ENCODE measurements at regions not wholly inside any gene's neighbourhood (a gene's known extent, or its start where the extent isn't known, plus 50 kb on each side); places are given as distances from the start of the nearest gene placed in this dataset.

DNA sequence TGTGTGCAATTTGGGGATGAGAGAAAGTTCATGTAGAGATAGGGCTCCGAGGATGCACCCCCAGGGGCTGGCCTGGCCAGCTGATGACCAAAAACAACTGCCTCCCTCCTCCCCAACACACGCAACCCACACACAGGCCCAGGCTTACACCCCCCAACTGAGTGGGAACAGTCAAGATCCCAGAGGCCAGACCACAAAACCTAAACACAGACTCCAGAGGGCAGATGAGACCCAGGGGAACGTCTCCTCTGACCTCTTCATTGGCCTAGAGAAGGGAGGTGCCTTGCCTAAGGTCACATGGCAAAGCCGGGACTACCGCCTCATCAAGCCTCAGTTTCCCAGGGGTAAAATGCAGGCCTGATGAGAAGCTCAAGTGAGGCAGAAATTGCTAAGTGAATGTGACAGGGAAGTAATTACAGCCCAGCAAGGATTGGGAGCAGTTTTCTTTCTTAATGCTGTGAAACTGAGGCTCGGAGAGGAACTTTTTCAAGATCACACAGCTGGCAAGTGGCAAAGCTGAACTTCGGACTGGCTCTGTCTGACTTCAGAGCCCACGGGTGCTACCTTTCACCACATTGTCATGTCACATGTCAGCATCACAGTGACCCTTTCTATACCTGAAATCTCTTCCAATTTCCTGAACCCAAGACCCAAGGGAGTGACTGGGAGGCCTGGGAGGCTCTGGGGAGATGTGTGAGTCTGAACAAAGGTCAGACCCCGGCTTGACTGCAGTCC lies 69.9 kb upstream of the WNT11 start:
- no peak for DNase-seq

- DNase-seq = no peak
Measured at GRCh38 chr11:76275446-76275845, 69.1 kb upstream of the WNT11 start.

GRCh38 chr11:76271068-76271467 lies 64.8 kb upstream of the WNT11 start:
- DNase-seq = no peak

DNA sequence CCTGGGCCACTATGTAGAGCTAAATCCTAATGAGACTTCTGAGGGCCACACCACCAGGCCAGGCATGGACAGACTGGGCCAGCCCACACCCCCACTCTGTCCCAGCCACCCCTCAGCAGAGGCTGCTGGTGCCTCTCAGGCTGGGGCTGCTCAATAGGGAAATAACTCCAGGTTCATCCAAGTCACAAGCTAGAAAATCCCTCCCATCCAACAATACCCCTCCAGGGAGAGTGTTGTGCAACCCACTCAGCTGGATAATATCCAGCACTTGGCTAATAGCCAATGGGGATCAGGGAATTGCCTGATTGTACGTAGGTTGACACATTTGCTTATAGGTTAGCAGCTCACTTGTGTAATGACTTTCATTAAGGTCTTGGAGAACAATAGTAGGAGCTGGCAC lies 64.1 kb upstream of the WNT11 start:
- no peak for DNase-seq

GRCh38 chr11:76269661-76270261 lies 63.5 kb upstream of the WNT11 start:
- DNase-seq = no peak

- DNase-seq = no peak
Measured at GRCh38 chr11:76269247-76269646, 62.9 kb upstream of the WNT11 start.

- DNase-seq = no peak
Measured at GRCh38 chr11:76268498-76268897, 62.2 kb upstream of the WNT11 start.

DNA sequence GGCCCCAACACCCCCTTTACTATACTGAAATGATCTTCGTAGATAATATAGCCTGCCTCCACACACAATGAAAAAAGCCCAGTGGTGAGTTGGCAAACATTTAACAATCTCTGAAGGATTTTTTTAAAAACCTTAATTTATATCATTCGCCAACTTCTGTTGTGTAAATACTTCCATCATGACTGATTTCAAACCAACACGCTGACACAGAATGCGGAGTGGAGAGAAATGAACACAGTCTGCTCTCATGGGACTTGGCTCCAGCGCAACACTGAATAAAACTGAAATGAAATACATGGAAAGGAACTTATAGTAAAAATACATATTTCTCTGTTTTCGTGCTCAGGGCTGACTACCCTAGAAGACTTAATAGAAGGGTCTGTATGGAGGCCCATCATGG lies 61.3 kb upstream of the WNT11 start:
- no peak for DNase-seq

DNA sequence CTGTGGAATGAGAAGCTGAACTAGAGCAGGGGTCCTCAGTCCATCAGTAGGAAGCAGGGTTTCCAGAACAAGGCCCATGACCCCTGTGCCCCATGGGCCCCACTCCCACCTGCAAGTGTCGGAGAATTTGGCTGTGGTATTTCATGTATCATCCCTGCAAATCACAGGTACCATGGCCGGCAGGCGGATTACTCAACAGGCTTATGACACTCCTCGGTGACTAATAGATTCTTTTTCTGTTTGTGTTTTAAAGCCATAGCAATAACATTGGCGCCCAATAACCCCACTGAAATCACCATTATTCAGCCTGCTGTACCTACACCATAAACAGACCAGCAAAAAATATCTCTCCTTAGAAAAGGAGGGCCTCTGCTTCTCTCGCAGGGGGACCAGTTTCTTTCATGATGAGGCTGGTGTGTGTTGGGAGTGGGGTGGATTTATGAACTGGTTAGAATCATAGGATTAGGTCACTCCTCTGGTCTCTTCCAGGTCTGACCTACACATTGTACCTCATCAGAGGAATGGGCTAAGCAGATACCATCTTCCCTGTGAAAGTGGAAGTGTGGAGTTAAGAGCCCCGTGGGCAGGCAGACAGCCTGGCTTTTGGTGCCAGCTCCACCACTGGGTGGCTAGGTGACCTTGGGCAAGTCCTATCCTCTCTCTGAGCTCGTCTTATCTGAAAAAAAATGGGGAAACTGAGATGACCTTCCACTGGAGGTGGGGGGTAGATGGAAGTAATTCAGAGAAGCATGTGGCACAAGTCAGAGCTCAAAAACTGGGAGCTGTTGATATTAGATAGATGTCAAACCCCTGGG lies 60.2 kb upstream of the WNT11 start:
- no peak for DNase-seq

DNA sequence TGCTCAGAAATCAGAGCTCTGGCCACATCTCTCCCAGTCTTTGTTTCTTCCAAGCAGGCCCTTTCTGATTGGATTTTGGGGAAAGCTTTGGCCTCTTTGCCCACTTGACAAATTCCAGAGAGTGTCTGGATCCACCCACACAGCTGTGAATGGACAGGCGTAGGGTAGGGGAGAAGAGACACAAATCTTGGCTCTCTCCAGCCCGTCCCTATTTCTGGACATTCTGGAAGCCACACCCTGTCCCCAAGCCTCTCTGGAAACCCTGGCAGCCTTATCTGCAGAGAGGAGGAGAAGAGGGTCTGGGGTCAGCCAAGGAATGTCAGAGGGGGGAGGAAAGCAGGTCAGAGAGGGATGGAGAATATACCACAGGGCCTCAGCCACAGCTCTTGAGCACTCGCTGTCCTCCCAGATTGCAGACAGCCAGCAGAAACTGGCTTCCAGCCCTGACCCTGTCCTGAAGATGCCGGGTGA lies 59.5 kb upstream of the WNT11 start:
- no peak for DNase-seq

DNA sequence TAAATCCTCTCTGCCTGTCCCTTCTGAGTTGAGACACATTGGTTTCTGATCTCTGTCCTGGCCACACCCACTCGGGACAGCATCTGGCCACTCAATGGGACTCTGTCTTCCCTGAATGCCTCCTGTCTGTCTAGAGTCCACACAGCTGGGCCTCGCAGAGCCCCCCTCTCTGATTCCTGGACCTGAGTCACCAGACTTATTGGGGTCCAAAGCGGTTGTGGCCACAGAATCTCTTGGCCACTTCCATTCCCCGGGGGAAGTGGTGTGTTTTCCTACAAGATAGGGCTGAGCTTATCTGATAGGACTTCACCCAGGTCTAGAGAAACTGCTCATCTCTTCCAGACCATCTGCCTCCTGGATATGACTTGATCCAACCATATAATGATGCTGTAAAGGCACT lies 57.4 kb upstream of the WNT11 start:
- DNase-seq = no peak

DNA sequence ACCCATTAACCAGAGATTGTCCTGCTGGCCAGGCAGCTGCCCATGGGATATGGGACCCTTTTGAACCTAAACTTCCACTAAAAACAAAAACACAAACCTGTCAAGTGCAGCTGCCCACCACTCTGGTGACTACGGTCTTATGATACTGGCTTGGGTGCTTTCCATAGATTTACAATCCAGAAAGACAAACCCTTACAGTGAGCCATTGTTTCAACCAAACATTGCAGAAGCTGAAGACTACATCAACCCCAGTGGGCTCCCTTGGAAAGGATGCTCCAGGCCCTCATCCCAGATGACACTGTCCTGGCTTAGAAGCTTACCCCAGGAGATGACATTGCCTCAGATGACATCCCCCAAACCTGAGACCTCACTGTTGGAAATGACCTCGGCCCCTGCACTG lies 56.9 kb upstream of the WNT11 start:
- no peak for DNase-seq

DNA sequence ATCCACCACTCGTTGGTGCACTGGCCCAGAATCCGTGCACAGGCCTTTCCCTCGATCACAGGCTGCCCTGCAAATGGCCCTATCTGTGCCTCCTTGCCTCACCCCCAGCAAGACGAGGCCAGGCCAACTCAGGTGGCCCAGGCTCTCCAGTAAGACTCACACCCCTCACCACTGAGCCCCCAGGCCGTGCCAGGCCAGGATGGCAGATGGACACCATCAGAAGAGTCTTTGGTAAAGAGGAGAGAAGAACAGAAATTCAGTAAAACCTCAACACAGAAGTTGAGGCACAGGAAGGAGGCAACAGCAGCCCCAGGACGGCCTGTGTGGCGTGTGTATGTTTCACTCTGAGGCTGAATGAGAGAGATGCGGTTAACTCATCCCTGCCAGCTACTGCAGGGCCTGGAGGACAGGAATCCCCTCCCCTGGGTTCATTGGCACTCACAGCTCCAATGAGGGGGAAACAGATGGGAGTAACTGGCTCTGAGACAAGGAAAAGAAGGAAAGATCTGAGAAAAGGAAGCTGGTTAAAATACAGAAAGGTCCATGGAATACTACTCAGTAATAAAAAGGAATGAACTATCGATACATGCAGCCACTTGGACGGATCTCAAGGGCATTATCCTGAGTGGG lies 54.1 kb upstream of the WNT11 start:
- no peak for DNase-seq

DNA sequence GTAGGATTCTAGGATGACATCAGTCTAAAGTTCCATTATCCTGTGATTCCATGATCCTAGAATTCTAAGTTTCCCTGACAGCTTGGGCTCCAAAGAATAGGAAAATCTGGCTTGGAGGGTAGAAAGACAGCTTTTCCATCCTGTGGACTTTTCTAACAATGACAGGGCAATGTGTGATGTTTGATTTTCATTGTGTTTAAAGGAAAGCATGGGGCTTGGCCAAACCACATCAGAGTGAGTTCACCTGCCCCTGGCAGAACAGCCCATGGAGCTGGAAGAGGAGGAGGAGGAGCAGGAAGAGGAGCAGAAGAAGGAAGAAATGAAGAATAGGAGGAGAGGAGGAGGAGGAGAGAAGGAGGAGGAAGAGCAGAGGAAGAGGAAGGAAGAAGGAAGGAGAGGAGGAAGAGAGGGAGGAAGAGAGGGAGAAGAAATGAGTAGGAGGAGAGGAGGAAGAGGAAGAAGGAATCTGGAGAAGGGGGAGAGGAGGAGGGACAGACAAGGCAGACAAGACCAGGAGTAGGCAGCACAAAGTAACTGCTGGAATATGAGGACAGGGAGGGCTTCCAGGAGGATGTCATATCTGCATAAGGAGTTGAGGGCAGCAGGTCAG lies 53.1 kb upstream of the WNT11 start:
- no peak for DNase-seq

- DNase-seq = no peak
Measured at GRCh38 chr11:76257074-76257719, 50.9 kb upstream of the WNT11 start.

GRCh38 chr11:76256448-76256847 lies 50.1 kb upstream of the WNT11 start:
- DNase-seq = no peak
